OCI-LY1 (cell line): ENCODE measurements at regions not wholly inside any gene's neighbourhood (a gene's known extent, or its start where the extent isn't known, plus 50 kb on each side); places are given as distances from the start of the nearest gene placed in this dataset.

ENCODE experiments used
- CTCF ChIP-seq: fragments of 200-600 bp; sonication (generic), shearing (Covaris generic); IDR thresholded peaks from 2 replicates; pipeline ENCODE4 v1.5.1; 2017; ENCODE audit warnings: mild to moderate bottlenecking, antibody characterized with exemption, low read length, moderate library complexity, mixed read lengths
- EZH2 ChIP-seq: fragments of 200-600 bp; sonication (generic), shearing (Covaris generic); IDR thresholded peaks from 2 replicates; pipeline ENCODE4 v1.8.0; 2017; ENCODE audit warnings: borderline replicate concordance, mixed run types, mild to moderate bottlenecking, antibody characterized with exemption, low read length, moderate library complexity, mixed read lengths

DNA sequence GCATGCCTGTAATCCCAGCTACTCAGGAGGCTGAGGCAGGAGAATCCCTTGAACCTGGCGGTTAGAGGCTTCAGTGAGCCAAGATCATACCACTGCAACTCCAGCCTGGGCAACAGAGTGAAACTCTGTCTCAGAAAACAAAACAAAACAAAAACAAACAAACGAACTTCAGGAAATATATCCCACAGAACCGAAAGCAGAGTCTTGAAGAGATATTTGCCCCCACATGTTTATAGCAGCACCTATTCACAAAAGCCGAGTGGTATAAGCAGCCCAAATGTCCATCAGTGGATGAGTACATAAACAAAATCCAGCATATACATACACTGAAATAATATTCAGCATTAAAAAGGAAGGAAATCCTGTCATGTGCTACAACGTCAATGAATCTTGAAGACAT lies 57.6 kb upstream of the GRIN3A start:
- no peak for TF ChIP-seq CTCF
- no peak for TF ChIP-seq EZH2
